Endothelial cell of umbilical vein (primary cell): ENCODE measurements at regions not wholly inside any gene's neighbourhood (a gene's known extent, or its start where the extent isn't known, plus 50 kb on each side); places are given as distances from the start of the nearest gene placed in this dataset.

Experiments
- BruUV-seq: library from RNA; stranded (reverse); fragments of 400-500 nt; replicated peaks from 2 replicates; lab custom pipeline; 2021; lab: Mats Ljungman, UMichigan
- CTCF ChIA-PET: fragments of 300-600, 350-600 bp; sonication (Branson Sonifier 250); formaldehyde crosslinking; loops from one replicate; lab custom pipeline; 2021; ENCODE audit warnings: antibody characterized with exemption, inconsistent platforms; lab: Charles Lee
- POLR2A ChIA-PET: fragments of 300-600, 350-600 bp; sonication (Branson Sonifier 250); formaldehyde crosslinking; loops from one replicate; lab custom pipeline; 2021; ENCODE audit warnings: antibody characterized with exemption, inconsistent platforms; lab: Charles Lee
- DNase-seq: peaks from one replicate; pipeline ENCODE4 v3.0.0-alpha.2; 2011; ENCODE audit warnings: low read depth, low spot score
- FAIRE-seq: peaks from 2 replicates; lab custom pipeline; 2011; peaks lifted over from hg19 to GRCh38; lab: Jason Lieb, UNC
- H2AFZ ChIP-seq: 2 replicates; pipeline ENCODE4 v1.6.0; 2012; ENCODE audit warnings: low read depth, low read length, control low read depth, inconsistent platforms
- H3K27ac ChIP-seq: 2 replicates; pipeline ENCODE4 v1.5.1; 2011; ENCODE audit warnings: low read depth, mild to moderate bottlenecking, control low read depth, low read length, moderate library complexity; ENCODE audit not compliant: insufficient read depth
- H3K27me3 ChIP-seq, 2 experiments: 2 replicates each; pipeline versions ENCODE4 v1.6.0 to v1.6.1; 2011; ENCODE audit warnings: low read length in 2 of 2, mixed read lengths in 1 of 2; ENCODE audit not compliant: control insufficient read depth in 2 of 2, insufficient read depth in 2 of 2
- H3K36me3 ChIP-seq, 2 experiments: 2 replicates in 1 of 2; 3 replicates in 1 of 2; pipeline ENCODE4 v1.5.1; 2011; ENCODE audit warnings: low read length in 2 of 2, mild to moderate bottlenecking in 1 of 2, moderate library complexity in 1 of 2; ENCODE audit not compliant: control insufficient read depth in 2 of 2, insufficient read depth in 2 of 2; ENCODE audit errors: extremely low read depth in 1 of 2
- H3K4me1 ChIP-seq: 3 replicates; pipeline ENCODE4 v1.5.1; 2011; ENCODE audit warnings: mild to moderate bottlenecking, low read length; ENCODE audit not compliant: control insufficient read depth, insufficient read depth; ENCODE audit errors: extremely low read depth
- H3K4me2 ChIP-seq: 2 replicates; pipeline ENCODE4 v1.6.1; 2011; ENCODE audit warnings: low read length, control low read depth, mixed read lengths; ENCODE audit not compliant: insufficient read depth
- H3K4me3 ChIP-seq, 3 experiments: fragments of 200-600 bp in 1 of 3; sonication (generic), shearing (Covaris generic) in 1 of 3; replicated peaks in 1 of 3; 2 replicates each; pipeline ENCODE4 v1.5.1; 2011 to 2016; ENCODE audit warnings: control low read depth in 3 of 3, low read length in 3 of 3, mild to moderate bottlenecking in 2 of 3, inconsistent platforms in 1 of 3, low read depth in 1 of 3, moderate library complexity in 1 of 3; ENCODE audit not compliant: insufficient read depth in 1 of 3
- H3K79me2 ChIP-seq: 2 replicates; pipeline ENCODE4 v1.6.0; 2012; ENCODE audit warnings: low read length, inconsistent platforms; ENCODE audit not compliant: control insufficient read depth, insufficient read depth
- H3K9ac ChIP-seq: replicated peaks from 2 replicates; pipeline ENCODE3; 2011; ENCODE audit warnings: low read length, control low read depth; ENCODE audit not compliant: insufficient read depth; ENCODE audit errors: extremely low read depth
- H3K9me1 ChIP-seq: replicated peaks from 3 replicates; pipeline ENCODE4 v1.6.0; 2011; ENCODE audit warnings: mild to moderate bottlenecking, low read length; ENCODE audit not compliant: control insufficient read depth, insufficient read depth; ENCODE audit errors: extremely low read depth
- H3K9me3 ChIP-seq: replicated peaks from 2 replicates; pipeline ENCODE4 v1.5.1; 2012; ENCODE audit warnings: low read length, inconsistent platforms; ENCODE audit not compliant: control insufficient read depth, insufficient read depth
- H4K20me1 ChIP-seq: replicated peaks from 2 replicates; pipeline ENCODE3; 2011; ENCODE audit warnings: mild to moderate bottlenecking, low read length; ENCODE audit not compliant: control insufficient read depth, insufficient read depth; ENCODE audit errors: extremely low read depth
- EZH2 ChIP-seq: IDR thresholded peaks from 2 replicates; pipeline ENCODE4 v1.6.1; 2012; ENCODE audit warnings: borderline replicate concordance, low read depth, mild to moderate bottlenecking, moderate library complexity, low read length, inconsistent platforms; ENCODE audit not compliant: severe bottlenecking
- FOS ChIP-seq: IDR thresholded peaks from 2 replicates; pipeline ENCODE4 v1.6.1; 2011; ENCODE audit warnings: mild to moderate bottlenecking, low read length, moderate library complexity, borderline replicate concordance; ENCODE audit not compliant: insufficient read depth
- GATA2 ChIP-seq: IDR thresholded peaks from 2 replicates; pipeline ENCODE4 v1.7.0; 2011; ENCODE audit warnings: low read depth, mild to moderate bottlenecking, moderate library complexity, mixed read lengths, low read length; ENCODE audit not compliant: insufficient read length, insufficient read depth
- JUN ChIP-seq: IDR thresholded peaks from 2 replicates; pipeline ENCODE4 v1.6.1; 2011; ENCODE audit warnings: borderline replicate concordance, low read depth; ENCODE audit not compliant: insufficient read length, insufficient read depth
- MAX ChIP-seq: IDR thresholded peaks from 2 replicates; pipeline ENCODE4 v1.6.1; 2011; ENCODE audit not compliant: insufficient read depth, insufficient read length
- MYC ChIP-seq: IDR thresholded peaks from one replicate; pipeline ENCODE4 v1.6.1; 2011; ENCODE audit warnings: mild to moderate bottlenecking, low read depth, low read length
- POLR2A ChIP-seq: IDR thresholded peaks from 2 replicates; pipeline ENCODE4 v1.6.1; 2012; ENCODE audit warnings: low read depth, mild to moderate bottlenecking, control low read depth, low read length
- POLR2AphosphoS5 ChIP-seq: IDR thresholded peaks from 2 replicates; pipeline ENCODE4 v1.6.1; 2012; ENCODE audit warnings: low read depth, mild to moderate bottlenecking, control low read depth, low read length, moderate library complexity; ENCODE audit not compliant: insufficient read depth
- dilution Hi-C: fragments of 300-500 bp; cut with MboI; formaldehyde crosslinking; loops from one replicate; pipeline ENCODE4 v1.15.0; 2019; ENCODE audit warnings: low sequenced_read_pairs; ENCODE audit not compliant: extremely low pct_ligation_motif_present
- intact Hi-C: fragments of 100-400 bp; cut with micrococcal nuclease; formaldehyde crosslinking; loops from one replicate; pipeline ENCODE4 v1.10.0; 2022
- TF ChIP-seq, protein P1 (sequence below), 2 donors: IDR thresholded peaks; 1 replicate in 1 of 2; 2 replicates in 1 of 2; pipeline ENCODE4 v1.5.1; 2011; ENCODE audit warnings: low read length in 2 of 2, mild to moderate bottlenecking in 2 of 2, moderate library complexity in 2 of 2, control low read depth in 1 of 2, inconsistent platforms in 1 of 2, low read depth in 1 of 2; ENCODE audit not compliant: insufficient read depth in 1 of 2; ENCODE audit errors: extremely low read depth in 1 of 2

DNA sequence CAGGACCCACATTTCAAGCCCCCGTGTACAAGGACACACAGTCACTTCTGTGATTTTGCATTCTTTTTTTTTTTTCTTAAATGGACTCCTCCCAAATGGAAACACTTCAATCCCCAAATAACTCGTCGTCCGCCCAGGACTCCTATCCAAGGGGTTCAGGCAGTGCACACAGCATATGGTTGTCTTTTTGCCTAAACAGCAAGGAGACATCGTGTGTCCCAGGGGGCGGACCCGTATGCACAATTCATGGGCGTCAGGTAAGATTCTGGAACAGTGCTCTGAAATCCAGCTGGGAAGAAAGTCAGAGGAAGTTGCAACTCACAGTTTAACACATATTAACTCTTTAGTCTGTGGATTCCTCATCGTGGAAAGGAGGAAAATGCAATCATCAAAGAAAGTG, 231.3 kb downstream of the SHOX start:
- dilution Hi-C loops (no loop called here), intact Hi-C loops (no loop called here)
- Histone ChIP-seq H3K4me1 (no peaks in the 10 kb centered on the region), H3K27ac (no peak overlapping the region), H3K9ac (no peak overlapping the region), H3K4me3 (no peak overlapping the region), H3K79me2 (no peaks in the 10 kb centered on the region), H2AFZ (no peak overlapping the region), H3K4me2 (no peak overlapping the region), H3K36me3 (no peaks in the 10 kb centered on the region), H4K20me1 (no peaks in the 10 kb centered on the region), H3K9me1 (no peaks in the 10 kb centered on the region), H3K27me3 (no peaks in the 10 kb centered on the region), H3K9me3 (peaks cover 3% of the 10 kb centered on the region)
- TF ChIP-seq JUN (no peak), FOS (no peak), MYC (no peak), EZH2 (no peak), GATA2 (no peak), POLR2A (no peak), POLR2AphosphoS5 (no peak), MAX (no peak)
- TF ChIP-seq, protein P1, sequence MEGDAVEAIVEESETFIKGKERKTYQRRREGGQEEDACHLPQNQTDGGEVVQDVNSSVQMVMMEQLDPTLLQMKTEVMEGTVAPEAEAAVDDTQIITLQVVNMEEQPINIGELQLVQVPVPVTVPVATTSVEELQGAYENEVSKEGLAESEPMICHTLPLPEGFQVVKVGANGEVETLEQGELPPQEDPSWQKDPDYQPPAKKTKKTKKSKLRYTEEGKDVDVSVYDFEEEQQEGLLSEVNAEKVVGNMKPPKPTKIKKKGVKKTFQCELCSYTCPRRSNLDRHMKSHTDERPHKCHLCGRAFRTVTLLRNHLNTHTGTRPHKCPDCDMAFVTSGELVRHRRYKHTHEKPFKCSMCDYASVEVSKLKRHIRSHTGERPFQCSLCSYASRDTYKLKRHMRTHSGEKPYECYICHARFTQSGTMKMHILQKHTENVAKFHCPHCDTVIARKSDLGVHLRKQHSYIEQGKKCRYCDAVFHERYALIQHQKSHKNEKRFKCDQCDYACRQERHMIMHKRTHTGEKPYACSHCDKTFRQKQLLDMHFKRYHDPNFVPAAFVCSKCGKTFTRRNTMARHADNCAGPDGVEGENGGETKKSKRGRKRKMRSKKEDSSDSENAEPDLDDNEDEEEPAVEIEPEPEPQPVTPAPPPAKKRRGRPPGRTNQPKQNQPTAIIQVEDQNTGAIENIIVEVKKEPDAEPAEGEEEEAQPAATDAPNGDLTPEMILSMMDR (IDR thresholded peaks at IDR 0.05; ENCODE audit: extremely low read depth in 1 of 2, insufficient read depth in 1 of 2, low read depth in 1 of 2, low read length in 2 of 2), result no peak
- DNase-seq, result no peak
- CTCF ChIA-PET, result no interaction called here
- POLR2A ChIA-PET, result no interaction called here
- no TSS peak for BruUV-seq
- FAIRE-seq, result no peak
